Naive thymus-derived CD8-positive, alpha-beta T cell (primary cell): ENCODE measurements at regions not wholly inside any gene's neighbourhood (a gene's known extent, or its start where the extent isn't known, plus 50 kb on each side); places are given as distances from the start of the nearest gene placed in this dataset.

Experiments
- ATAC-seq, 2 donors: fragments of 150-1000 bp; cut with Tn5 transposase in 1 of 2; sonication (Bioruptor Pico), chemical (Tn5 transposase) in 1 of 2; 1 replicate in 1 of 2; 2 replicates in 1 of 2; pipeline ENCODE4 v1.10.0; 2021; ENCODE audit warnings: mild to moderate bottlenecking in 2 of 2, moderate library complexity in 2 of 2
- POLR2A ChIA-PET: fragments of 350-600 bp; sonication (Branson Sonifier 250); formaldehyde crosslinking; loops from one replicate; lab custom pipeline; 2021; ENCODE audit warnings: antibody characterized with exemption; lab: Charles Lee
- DNase-seq, 10 donors: peaks; one replicate each; pipeline versions ENCODE4 v3.0.0 to v3.0.0-alpha.2; 2020 to 2022
- H3K27ac Mint-ChIP-seq, 10 donors: one replicate each; pipeline ENCODE4 v1.8.0; 2020 to 2022; ENCODE audit warnings: mild to moderate bottlenecking in 10 of 10, mixed read lengths in 10 of 10, moderate library complexity in 4 of 10, inconsistent platforms in 1 of 10
- H3K27me3 Mint-ChIP-seq, 5 donors: one replicate each; pipeline ENCODE4 v1.8.0; 2021 to 2022; ENCODE audit warnings: mixed read lengths in 5 of 5
- H3K36me3 Mint-ChIP-seq, 3 donors: one replicate each; pipeline ENCODE4 v1.8.0; 2020 to 2022; ENCODE audit warnings: mixed read lengths in 3 of 3, mild to moderate bottlenecking in 2 of 3, inconsistent platforms in 1 of 3
- H3K4me1 Mint-ChIP-seq, 4 donors: one replicate each; pipeline ENCODE4 v1.8.0; 2021 to 2022; ENCODE audit warnings: mixed read lengths in 4 of 4
- H3K4me3 Mint-ChIP-seq, 10 donors: one replicate each; pipeline ENCODE4 v1.8.0; 2020 to 2022; ENCODE audit warnings: mild to moderate bottlenecking in 10 of 10, mixed read lengths in 10 of 10, moderate library complexity in 6 of 10, inconsistent platforms in 1 of 10
- H3K9me3 Mint-ChIP-seq, 9 donors: one replicate each; pipeline ENCODE4 v1.8.0; 2020 to 2022; ENCODE audit warnings: mixed read lengths in 9 of 9, mild to moderate bottlenecking in 3 of 9, inconsistent platforms in 1 of 9, moderate library complexity in 1 of 9

DNA sequence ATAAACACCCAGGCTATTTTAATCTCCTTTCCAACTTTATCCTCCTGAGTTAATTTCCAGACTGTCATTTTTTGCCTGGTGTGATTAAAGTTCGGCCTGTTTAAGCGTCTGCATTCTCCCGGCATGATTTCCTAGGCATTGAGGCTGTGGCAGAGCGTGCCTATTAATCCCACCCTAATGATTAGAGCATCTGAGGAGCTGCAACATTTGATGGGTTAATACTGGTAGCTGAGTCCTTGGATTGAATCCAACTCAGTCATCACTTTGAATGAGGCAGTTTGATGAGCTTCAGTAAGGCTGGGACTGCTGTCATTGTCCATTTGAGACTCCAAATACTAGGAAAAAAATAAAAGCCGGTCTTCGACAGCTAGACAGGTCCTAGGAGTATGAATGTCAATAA lies 882.5 kb downstream of the SLC4A3 start:
- Mint-ChIP-seq H3K4me3 (no peak overlapping the region), H3K9me3 (peaks cover 0 to 11% (median 1%) of the 10 kb centered on the region in 9 donors), H3K36me3 (no peaks in the 10 kb centered on the region), H3K4me1 (no peaks in the 10 kb centered on the region), H3K27ac (no peak overlapping the region), H3K27me3 (peaks cover 0 to 2% (median 0%) of the 10 kb centered on the region in 5 donors)
- no peak for DNase-seq
- no peak for ATAC-seq
- POLR2A ChIA-PET, result no interaction called here

DNA sequence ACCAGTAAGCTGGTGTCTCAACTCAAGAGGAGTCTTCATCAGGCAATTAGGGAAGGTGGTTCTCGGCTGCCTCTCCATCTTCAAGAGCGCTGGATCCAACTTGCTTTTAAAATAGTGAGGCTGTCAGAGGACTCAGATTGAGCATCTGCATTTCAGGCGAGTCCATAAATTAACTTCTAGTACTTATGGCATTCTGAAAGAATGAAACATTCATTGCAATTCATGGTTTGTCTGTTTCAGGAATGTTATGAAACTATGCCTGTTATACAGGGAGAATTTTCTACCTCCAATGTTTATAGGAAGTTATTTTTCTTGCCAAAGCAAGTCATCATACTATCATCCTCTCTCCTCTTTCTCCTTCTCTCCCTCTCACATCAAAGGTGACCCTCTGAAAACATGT lies 883.2 kb downstream of the SLC4A3 start:
- Mint-ChIP-seq H3K4me3 (no peak overlapping the region), H3K9me3 (peaks cover 0 to 11% (median 1%) of the 10 kb centered on the region in 9 donors), H3K36me3 (no peaks in the 10 kb centered on the region), H3K27me3 (peaks cover 0 to 2% (median 0%) of the 10 kb centered on the region in 5 donors), H3K4me1 (no peaks in the 10 kb centered on the region), H3K27ac (no peak overlapping the region)
- DNase-seq (no peak), ATAC-seq (no peak)
- POLR2A ChIA-PET, result no interaction called here

DNA sequence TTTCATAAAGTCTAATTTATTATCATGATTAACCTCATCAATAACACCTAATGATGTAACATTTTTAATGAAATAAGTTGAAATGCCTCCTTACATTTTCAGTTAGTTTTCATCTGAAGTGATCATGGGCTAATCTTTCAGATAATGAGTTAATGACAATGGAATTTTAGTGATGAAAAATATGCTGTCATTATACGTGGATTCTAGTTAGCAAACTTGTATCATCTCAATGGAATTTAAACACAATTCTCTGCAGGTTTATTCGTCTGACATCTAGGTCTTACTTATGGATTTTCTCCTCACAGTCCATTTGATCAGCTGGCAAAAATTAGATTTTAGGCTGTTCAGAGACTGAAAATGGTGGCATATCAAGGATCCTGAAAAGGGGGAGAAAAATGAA lies 885.0 kb downstream of the SLC4A3 start:
- POLR2A ChIA-PET, result no interaction called here
- no peak overlapping the region for H3K4me3 Mint-ChIP-seq
- no peak for ATAC-seq
- no peak overlapping the region for H3K27ac Mint-ChIP-seq
- peaks cover 0 to 11% (median 1%) of the 10 kb centered on the region in 9 donors for H3K9me3 Mint-ChIP-seq
- H3K36me3 Mint-ChIP-seq, result no peaks in the 10 kb centered on the region
- H3K4me1 Mint-ChIP-seq, result no peaks in the 10 kb centered on the region
- DNase-seq, result no peak
- peaks cover 0 to 2% (median 0%) of the 10 kb centered on the region in 5 donors for H3K27me3 Mint-ChIP-seq

GRCh38 chr2:220513573-220514288 lies 886.3 kb downstream of the SLC4A3 start:
- H3K4me3 Mint-ChIP-seq, result no peak overlapping the region
- POLR2A ChIA-PET, result no interaction called here
- ATAC-seq, result no peak

DNA sequence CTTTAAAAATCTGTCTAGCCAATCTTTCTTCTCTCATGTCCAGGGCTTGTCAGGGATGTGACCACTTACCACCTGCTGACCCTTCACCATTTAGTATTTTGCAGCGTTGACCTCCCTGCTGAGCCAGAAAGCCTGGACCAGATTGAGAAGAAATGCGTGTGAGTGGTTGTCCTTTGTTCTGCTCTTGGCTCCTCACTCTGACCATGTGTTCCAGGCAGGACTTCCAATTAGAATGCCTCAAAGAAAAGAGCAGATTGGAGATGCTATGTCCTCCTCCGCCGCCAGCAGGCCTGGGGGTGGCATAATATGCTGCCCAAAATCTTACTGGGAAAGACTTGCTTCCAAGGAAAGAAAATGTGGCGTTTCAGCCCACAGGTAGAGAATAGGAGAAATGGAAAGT lies 894.1 kb downstream of the SLC4A3 start:
- Mint-ChIP-seq H3K4me3 (no peak overlapping the region), H3K9me3 (peaks cover 0 to 4% (median 0%) of the 10 kb centered on the region in 9 donors), H3K36me3 (no peaks in the 10 kb centered on the region), H3K4me1 (no peaks in the 10 kb centered on the region), H3K27ac (no peak overlapping the region), H3K27me3 (peaks cover 0 to 2% (median 0%) of the 10 kb centered on the region in 5 donors)
- POLR2A ChIA-PET, result no interaction called here
- no peak for DNase-seq
- ATAC-seq, result no peak

More at GRCh38 chr2:220513573-220514288, 886.3 kb downstream of the SLC4A3 start:
- H3K9me3 Mint-ChIP-seq, result peaks cover 0 to 11% (median 1%) of the 10 kb centered on the region in 9 donors
- no peak for DNase-seq
- H3K27me3 Mint-ChIP-seq, result peaks cover 0 to 1% (median 0%) of the 10 kb centered on the region in 5 donors
- H3K36me3 Mint-ChIP-seq, result no peaks in the 10 kb centered on the region
- H3K4me1 Mint-ChIP-seq, result no peaks in the 10 kb centered on the region
- H3K27ac Mint-ChIP-seq, result no peak overlapping the region

GRCh38 chr2:220528180-220528675 lies 900.8 kb downstream of the SLC4A3 start:
- peaks cover 0 to 5% (median 0%) of the 10 kb centered on the region in 3 donors for H3K36me3 Mint-ChIP-seq
- H3K4me3 Mint-ChIP-seq, result no peak overlapping the region
- POLR2A ChIA-PET, result no interaction called here
- DNase-seq, result no peak
- H3K4me1 Mint-ChIP-seq, result no peaks in the 10 kb centered on the region
- peaks cover 0 to 1% (median 0%) of the 10 kb centered on the region in 5 donors for H3K27me3 Mint-ChIP-seq
- H3K9me3 Mint-ChIP-seq, result peaks cover 0 to 30% (median 7%) of the 10 kb centered on the region in 9 donors
- no peak for ATAC-seq
- H3K27ac Mint-ChIP-seq, result no peak overlapping the region

DNA sequence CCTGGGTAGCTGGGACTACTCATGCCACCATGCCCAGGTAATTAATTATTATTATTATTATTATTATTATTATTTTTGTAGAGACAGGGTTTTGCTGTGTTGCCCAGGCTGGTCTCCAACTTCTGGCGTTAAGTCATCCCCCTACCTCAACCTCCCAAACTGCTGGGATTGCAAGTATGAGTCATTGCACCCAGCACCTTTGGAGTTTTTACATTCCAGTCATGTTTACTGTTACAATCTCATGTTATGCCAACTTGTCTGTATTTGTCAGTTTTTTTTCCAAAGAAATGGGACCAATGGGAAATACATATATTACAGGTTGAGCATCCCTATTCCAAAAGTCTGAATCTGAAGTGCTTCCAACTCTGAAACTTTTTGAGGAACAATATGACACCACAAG lies 903.8 kb downstream of the SLC4A3 start:
- Mint-ChIP-seq H3K9me3 (peaks cover 0 to 40% (median 11%) of the 10 kb centered on the region in 9 donors), H3K4me3 (no peak overlapping the region)
- POLR2A ChIA-PET, result no interaction called here

DNA sequence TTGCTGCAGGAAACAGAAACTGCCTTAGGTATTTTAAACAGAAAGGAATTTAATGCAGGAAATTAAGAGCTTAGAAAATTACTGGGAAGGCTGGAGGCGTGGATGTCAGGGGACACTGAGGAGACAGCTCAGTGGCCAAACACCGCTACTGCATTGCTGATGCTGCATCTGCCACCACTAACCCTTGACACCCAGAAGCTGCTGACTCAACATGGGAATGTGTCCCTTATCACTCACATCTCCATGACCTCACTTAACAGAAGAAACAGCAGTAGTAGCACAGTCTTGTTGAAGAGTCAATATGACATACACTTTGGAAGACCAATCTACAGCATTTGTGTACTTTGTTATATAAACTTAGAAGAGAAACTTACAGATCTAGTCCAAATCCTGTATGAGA lies 906.1 kb downstream of the SLC4A3 start:
- H3K4me1 Mint-ChIP-seq, result no peaks in the 10 kb centered on the region
- DNase-seq (no peak), ATAC-seq (no peak)
- POLR2A ChIA-PET, result no interaction called here
- no peak overlapping the region for H3K27ac Mint-ChIP-seq
- no peaks in the 10 kb centered on the region for H3K27me3 Mint-ChIP-seq
- no peak overlapping the region for H3K4me3 Mint-ChIP-seq
- peaks cover 0 to 31% (median 12%) of the 10 kb centered on the region in 9 donors for H3K9me3 Mint-ChIP-seq
- peaks cover 0 to 5% (median 0%) of the 10 kb centered on the region in 3 donors for H3K36me3 Mint-ChIP-seq

More for the DNA sequence above, 903.8 kb downstream of the SLC4A3 start:
- no peak for DNase-seq
- Mint-ChIP-seq H3K36me3 (peaks cover 0 to 5% (median 0%) of the 10 kb centered on the region in 3 donors), H3K27ac (no peak overlapping the region), H3K27me3 (no peaks in the 10 kb centered on the region), H3K4me1 (no peaks in the 10 kb centered on the region)
- ATAC-seq, result no peak

GRCh38 chr2:220539481-220539880 lies 912.1 kb downstream of the SLC4A3 start:
- Mint-ChIP-seq H3K27me3 (no peaks in the 10 kb centered on the region), H3K9me3 (peaks cover 0 to 13% (median 8%) of the 10 kb centered on the region in 9 donors), H3K36me3 (no peaks in the 10 kb centered on the region), H3K4me1 (no peaks in the 10 kb centered on the region), H3K27ac (no peak overlapping the region), H3K4me3 (no peak overlapping the region)
- POLR2A ChIA-PET, result no interaction called here
- ATAC-seq (no peak), DNase-seq (no peak)

GRCh38 chr2:220544049-220544448 lies 916.6 kb downstream of the SLC4A3 start:
- Mint-ChIP-seq H3K27me3 (peaks cover 0 to 3% (median 0%) of the 10 kb centered on the region in 5 donors), H3K27ac (no peak overlapping the region), H3K4me3 (no peak overlapping the region), H3K36me3 (no peaks in the 10 kb centered on the region), H3K9me3 (peaks cover 0 to 21% (median 4%) of the 10 kb centered on the region in 9 donors), H3K4me1 (no peaks in the 10 kb centered on the region)
- POLR2A ChIA-PET, result no interaction called here
- no peak for ATAC-seq
- DNase-seq, result no peak

DNA sequence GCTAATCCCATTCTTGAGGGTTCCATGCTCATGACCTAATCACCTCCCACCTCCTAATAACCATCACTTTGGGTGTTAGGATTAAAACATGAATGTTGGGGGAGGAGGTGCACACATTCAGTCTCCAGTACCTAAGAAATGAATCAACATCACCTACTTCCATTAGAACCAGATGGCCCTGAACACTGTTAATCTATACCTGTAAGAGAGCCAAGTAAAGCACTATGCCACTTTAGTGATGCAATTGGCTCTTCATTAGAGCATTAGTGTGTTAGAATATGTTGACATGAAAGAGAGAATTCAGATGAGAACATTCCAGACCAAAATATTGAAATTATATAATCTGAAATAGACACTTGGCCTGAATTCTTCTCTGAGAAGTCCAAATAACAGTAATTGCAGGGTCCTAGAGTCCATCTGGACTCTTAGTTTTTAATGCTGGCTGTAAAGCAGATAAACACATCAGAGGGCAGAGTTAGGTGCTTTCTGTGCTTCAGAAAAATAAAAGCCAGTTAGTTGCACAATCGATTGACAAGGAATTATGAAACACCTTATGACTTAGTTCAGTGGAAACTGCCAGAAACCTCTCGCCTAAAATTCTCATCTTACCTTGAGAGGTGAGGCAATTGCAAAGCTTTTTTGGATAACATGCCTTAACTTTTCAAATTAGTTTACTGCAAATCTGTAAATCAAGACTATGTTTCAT lies 923.7 kb downstream of the SLC4A3 start:
- H3K4me1 Mint-ChIP-seq, result no peaks in the 10 kb centered on the region
- POLR2A ChIA-PET, result no interaction called here

GRCh38 chr2:220552790-220553535 lies 925.5 kb downstream of the SLC4A3 start:
- Mint-ChIP-seq H3K9me3 (peaks cover 0 to 9% (median 0%) of the 10 kb centered on the region in 9 donors), H3K27ac (no peak overlapping the region), H3K27me3 (no peaks in the 10 kb centered on the region), H3K4me3 (no peak overlapping the region), H3K4me1 (no peaks in the 10 kb centered on the region), H3K36me3 (no peaks in the 10 kb centered on the region)
- POLR2A ChIA-PET, result no interaction called here
- ATAC-seq (no peak), DNase-seq (no peak)

More for the DNA sequence above, 923.7 kb downstream of the SLC4A3 start:
- H3K27me3 Mint-ChIP-seq, result peaks cover 0 to 3% (median 0%) of the 10 kb centered on the region in 5 donors
- no peak overlapping the region for H3K27ac Mint-ChIP-seq
- peaks cover 0 to 13% (median 0%) of the 10 kb centered on the region in 9 donors for H3K9me3 Mint-ChIP-seq
- H3K36me3 Mint-ChIP-seq, result no peaks in the 10 kb centered on the region
- ATAC-seq (no peak), DNase-seq (no peak)
- no peak overlapping the region for H3K4me3 Mint-ChIP-seq
